PC-9 (cell line): ENCODE measurements at regions not wholly inside any gene's neighbourhood (a gene's known extent, or its start where the extent isn't known, plus 50 kb on each side); places are given as distances from the start of the nearest gene placed in this dataset.

Source experiments
- EZH2 ChIP-seq: fragments of 200-600 bp; sonication (generic); IDR thresholded peaks from 2 replicates; pipeline ENCODE4 v1.8.0; 2017; ENCODE audit warnings: antibody characterized with exemption, low read depth
- TF ChIP-seq, protein P1 (sequence below): fragments of 200-600 bp; sonication (generic); conservative IDR thresholded peaks from 2 replicates; pipeline ENCODE4 v1.6.1; 2017; ENCODE audit warnings: mixed run types, antibody characterized with exemption, mild to moderate bottlenecking, moderate library complexity

DNA sequence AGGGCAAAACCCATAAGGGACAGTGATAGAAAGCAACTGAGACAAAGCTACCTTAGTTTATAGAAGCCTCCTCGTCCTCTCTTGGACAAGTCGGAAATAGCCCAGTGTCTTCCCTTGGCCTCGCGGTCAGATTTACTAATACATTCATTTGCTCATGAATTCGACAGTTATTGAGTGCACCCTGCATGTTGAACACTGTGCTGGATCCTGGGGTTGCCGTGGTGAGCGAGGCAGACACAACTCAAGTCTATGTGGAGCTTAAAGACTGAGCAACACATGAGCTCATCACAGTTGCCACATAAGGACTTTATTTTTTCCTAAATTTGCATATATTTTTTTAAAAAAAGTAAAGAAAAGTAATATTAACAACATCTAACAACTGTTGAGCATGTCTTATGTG is 411.1 kb upstream of the ITGA1 start:
- no peak for TF ChIP-seq EZH2
- TF ChIP-seq, protein P1, sequence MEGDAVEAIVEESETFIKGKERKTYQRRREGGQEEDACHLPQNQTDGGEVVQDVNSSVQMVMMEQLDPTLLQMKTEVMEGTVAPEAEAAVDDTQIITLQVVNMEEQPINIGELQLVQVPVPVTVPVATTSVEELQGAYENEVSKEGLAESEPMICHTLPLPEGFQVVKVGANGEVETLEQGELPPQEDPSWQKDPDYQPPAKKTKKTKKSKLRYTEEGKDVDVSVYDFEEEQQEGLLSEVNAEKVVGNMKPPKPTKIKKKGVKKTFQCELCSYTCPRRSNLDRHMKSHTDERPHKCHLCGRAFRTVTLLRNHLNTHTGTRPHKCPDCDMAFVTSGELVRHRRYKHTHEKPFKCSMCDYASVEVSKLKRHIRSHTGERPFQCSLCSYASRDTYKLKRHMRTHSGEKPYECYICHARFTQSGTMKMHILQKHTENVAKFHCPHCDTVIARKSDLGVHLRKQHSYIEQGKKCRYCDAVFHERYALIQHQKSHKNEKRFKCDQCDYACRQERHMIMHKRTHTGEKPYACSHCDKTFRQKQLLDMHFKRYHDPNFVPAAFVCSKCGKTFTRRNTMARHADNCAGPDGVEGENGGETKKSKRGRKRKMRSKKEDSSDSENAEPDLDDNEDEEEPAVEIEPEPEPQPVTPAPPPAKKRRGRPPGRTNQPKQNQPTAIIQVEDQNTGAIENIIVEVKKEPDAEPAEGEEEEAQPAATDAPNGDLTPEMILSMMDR: no peak
